Right forelimb (tissue), 1 donor: ENCODE measurements at regions not wholly inside any gene's neighbourhood (a gene's known extent, or its start where the extent isn't known, plus 50 kb on each side); places are given as distances from the start of the nearest gene placed in this dataset.

Experiments
- DNase-seq: peaks from one replicate; pipeline ENCODE4 v3.0.0-alpha.2; 2018

DNA sequence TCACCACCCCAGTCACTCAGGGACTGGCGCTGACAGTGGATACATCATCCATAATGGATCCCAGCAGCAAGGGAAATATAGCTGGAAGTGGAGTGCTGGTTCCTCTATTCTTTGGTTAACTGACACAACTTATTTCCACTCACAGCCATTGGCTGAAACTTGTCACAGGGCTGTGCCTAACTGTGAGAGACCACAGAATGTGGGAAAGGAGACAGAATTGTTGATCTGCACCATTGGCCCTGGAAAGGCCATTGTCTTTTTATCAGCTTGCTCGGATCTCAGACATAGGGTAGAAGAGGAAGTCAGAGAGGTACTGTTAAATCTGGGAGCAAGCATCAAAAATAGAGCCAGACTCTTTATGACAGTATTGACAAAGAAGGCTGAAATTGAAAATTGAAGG, 451.3 kb downstream of the AJAP1 start:
- DNase-seq = no peak

DNA sequence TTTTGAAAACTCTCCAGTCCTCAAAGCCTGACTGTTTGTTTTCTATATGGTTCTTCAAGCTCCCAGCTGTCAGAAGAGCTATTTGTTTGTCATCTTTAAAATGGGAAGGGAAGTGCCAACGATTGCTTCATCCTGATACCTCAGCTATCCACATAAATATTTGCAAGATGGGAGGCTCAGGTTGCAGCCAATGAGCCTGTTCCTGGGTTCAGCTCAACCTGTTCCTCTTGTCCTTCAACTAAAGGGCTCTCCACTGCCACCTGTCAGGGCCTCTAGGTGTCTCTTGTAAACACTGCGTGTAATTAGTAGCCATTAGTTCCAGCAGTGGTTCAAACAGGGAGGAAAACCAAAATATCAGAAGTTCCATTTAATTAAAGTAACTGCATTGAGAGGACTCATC, 445.1 kb downstream of the AJAP1 start:
- no peak for DNase-seq

DNA sequence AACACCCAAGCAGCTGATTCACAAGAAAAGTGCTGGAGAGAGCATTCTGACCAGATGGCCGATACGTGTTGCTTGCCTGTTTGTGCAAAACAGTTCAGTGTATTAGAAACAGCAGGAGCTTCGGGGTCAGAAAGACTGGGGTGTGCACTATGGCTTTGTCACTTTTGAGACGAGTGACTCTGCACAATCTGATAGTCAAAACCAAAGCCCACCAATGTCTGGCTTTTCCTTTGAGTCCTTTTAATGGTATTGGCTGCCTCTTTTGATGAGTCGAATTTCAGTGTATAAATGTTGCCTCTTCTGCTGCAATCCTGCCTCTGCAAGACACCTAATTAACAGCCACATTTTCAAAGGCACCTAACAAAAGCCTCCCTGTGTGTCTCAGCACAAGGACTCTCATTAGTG, 444.6 kb downstream of the AJAP1 start:
- DNase-seq = no peak

DNA sequence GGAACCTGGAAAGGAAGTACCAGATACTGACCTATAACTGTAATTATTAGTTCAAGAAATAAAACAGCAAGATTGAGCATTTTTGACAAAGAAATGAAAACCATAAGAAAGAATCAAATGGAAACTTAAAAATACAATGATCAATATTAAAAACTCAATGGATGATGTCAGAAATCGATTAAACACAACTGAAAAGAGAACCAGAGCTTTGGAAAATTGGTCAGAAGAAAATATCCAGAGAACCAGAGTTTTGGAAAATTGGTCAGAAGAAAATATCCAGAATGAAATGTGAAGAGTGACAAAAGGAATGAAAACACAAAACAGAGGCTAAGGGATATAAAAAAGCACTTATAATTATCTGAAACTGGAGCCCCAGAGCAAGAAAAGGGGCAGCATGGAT, 438.6 kb downstream of the AJAP1 start:
- no peak for DNase-seq

DNA sequence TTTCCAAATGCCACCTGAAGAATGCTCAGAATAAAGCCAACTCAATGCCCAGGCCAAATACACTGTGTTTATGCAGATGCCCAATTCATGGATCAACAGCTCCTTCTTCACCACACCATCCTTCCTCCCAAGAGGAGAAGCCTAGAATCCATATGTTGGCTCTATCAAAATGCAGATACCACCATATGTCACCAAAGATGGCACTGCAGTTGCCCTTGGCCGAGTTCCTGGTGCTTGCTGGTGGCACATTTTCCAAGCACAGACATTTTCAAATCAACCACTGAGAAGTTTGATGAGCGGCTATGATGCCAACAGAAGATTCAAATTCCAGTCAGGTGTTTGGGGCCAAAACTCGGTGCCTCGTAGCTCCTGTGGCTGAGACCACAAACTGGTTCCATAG, 430.3 kb downstream of the AJAP1 start:
- DNase-seq = no peak

DNA sequence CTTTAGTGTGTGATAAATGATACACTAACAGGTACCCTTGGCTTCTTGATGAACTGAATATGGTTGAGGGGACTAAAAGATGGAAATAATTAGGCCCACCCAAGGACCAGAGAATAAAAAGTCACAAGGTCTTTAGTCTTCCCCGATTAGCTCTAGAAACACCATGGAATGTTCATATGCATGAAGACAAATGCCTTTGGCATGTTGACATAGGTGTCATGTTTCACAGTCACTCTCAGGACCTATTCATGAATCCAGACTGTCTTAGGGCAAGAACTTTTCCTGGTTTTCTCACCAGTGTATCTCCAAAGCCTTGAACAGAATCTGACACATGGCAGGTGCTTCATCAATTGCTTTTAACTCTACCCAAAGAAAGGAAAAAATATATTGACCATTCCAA, 412.8 kb downstream of the AJAP1 start:
- DNase-seq = no peak

DNA sequence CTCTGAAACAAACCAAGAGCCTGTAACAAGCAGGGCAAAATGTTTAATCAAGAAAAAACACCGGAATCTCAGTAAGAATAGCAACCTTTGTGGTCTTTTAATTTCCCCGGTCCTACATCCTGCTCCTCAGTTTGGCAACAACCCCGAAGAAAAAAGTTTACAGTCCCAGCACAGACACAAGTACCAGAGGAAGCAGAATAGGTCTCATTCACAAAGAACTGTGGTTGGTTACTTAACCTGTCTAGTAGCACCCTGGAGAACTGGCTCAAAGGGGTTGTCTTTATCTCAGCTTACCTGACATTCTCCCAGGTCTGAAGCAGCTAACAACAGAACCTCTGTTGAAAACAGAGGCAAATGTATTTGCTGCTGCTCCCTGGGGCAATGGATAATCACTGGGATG, 399.3 kb downstream of the AJAP1 start:
- DNase-seq = no peak

DNA sequence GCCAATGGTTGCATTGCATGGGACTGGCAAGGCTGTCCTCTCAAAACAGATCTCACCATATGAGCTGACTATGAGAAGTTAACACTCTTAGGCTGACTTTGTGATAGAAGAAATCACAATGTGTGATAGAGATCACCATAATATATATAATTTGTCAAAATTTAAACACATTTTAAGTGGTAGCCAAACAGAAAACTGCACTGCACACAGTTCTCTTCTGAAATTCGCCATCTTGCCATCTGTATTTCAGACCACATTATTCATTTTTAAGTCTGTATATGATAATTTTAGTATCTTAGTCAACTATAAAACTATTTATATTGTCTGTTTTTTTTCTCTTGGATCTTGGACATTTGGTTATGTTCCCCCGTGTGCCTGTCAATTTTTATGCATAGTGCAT, 374.7 kb downstream of the AJAP1 start:
- DNase-seq = no peak

DNA sequence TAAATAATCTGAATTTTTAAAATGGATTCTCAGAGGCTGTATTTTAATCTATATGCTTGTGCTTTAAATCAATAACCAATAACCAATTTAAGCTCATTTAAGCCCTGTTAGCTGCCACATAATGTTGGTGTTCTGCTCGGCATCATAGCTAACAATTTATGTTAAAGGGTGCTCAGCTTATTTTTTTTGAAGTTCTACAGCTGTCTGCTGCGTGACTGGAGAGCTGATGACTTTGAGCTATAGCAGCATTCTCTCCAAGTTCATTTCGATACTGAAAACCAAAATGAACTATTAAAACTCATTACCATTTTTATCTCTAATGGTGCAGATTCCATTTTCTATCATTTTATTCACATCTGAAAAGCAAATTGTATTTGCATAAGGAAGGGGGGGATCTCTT, 357.8 kb downstream of the AJAP1 start:
- no peak for DNase-seq

DNA sequence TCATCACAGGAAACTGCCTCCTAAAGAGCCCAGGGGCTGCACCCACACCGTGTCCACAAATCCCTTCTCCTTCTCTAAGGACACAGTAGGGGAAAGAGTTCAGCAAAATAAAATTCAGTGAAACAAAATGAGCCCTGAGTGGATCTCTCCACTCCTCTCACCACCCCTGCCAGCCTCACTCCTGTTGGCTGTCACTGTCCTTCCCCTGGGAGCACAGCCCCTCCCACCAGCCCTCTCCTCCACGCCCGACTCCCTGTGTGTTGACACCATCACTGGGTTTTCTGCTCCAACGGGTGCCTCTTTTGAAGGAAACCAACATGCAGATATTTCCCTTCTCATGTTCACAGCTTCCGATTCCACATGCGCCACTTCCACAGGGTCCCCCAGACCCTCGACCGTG, 356.2 kb downstream of the AJAP1 start:
- no peak for DNase-seq

DNA sequence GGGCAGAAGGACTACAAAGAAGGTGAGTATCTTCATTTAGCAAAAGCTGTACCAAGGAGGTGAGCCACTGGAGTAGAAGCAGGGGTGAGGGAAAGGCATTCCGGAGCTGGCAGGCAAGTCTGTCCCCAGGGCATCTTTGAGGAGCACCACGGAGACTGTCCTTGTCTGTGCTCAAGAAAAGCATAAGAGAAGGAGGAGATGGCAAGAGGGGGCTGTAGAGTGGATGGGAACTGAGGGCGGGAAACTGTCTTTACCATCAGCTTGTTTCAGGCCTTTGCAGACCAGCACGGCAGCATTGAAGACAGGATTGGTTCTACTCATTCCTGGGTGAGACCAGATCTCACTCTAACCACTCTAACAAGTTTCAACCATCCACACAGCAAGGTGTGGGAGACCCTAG, 355.8 kb downstream of the AJAP1 start:
- no peak for DNase-seq

DNA sequence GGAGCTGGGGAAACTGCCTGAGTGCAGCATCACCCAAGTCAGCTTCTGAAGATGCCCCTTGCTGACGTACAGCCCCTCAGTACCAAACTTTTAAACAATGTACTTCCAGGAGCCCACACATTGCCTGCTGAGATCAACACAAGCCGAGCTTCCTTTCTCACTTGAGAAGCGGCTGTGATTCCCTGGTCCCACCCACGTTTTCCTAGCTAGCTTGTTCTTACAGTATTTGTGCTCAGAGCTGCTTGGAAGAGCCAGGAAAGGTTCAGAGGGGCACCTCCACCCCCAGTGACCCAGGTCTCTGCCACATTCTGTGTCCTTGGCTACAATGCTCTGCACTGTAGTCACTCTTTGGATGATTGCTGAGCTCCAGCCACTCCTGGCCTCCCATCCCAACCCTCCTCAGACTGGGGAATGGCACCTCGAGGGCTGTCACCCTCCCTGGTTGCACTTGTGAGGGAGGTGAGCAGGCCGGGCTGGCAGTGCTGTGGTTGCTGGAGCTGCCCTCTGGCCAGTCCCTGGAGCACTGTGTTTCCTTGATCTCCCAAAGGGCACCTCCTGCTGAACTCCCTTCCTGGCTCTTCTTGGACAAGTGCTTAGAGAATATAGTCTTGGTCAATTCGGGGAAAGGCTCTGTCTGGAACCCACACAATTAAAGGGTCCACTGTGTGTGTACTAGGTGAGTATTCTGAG, 355.1 kb downstream of the AJAP1 start:
- DNase-seq = no peak

DNA sequence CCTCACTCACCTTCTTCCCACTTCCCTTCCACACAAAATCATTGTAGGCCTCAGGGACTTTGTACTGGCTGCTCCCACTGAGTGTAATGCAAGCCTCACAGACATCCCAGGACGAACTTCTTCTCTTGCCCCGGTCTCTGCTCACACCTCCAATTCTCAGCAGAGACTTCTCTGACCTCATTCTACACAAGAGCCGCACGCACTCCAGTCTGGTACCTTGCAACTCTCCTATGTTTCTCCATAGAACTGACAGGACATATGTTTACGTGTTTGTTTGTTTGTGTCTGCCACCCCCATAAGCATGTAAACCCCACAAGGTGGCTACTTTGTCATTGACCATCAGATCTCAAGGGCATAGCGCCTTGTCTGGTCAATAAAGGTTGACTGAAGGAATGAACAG, 350.8 kb downstream of the AJAP1 start:
- no peak for DNase-seq

DNA sequence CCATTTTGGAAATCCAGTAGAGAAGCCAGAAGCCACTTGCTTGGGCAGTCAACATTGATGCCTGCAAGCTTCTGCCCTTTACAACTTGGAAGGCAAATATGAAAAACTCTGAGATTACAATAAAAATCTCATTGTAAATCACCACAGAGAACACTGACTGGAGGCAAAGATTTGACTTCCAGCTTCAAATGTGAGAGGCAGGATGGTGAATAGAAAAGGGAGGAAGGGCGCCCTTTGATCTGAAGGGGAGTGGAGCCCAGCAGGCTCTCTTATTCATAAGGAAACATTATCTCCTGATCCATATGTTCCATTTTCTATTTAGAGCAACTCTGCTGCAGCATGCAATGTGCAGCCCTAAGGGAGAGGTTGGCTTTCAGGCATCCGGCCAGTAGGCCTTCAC, 348.3 kb downstream of the AJAP1 start:
- DNase-seq = no peak

DNA sequence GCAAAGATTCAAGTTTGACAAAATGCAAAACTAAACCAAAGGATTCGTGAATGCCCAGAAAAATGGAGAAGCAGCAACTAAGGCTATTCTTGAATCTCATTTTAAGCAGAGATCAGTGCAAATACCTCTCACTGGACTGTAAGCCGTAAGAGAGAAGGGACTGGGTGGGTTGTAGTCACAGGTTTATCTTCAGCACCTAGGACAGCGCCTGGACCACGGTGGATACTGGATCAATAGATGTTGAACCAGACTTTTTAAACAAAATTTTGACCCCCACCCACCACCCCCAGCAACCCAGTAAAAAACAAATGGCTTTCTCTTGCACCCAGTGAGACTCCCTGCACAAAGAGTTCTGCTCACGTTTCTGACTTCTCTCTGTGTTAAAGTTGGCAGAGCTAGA, 347.1 kb downstream of the AJAP1 start:
- no peak for DNase-seq

DNA sequence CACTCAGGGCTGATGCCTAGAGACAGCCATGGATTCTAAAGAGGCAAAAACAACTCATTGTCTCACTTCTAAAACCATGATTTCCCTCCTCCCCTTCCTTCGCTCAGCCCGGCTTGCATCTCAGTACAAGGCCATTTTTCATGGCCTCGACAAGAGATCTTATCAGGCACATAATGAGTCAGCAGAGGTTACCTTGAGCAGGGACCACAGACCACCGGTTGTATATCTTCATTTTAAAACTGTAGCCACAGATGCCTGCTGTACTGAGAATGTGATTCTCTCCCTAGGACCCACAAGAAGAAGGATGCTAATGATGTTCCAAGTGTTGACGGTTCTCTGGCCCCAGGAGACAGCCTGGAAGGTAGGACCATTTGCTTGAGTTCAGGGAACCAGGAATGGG, 331.9 kb downstream of the AJAP1 start:
- DNase-seq = no peak

DNA sequence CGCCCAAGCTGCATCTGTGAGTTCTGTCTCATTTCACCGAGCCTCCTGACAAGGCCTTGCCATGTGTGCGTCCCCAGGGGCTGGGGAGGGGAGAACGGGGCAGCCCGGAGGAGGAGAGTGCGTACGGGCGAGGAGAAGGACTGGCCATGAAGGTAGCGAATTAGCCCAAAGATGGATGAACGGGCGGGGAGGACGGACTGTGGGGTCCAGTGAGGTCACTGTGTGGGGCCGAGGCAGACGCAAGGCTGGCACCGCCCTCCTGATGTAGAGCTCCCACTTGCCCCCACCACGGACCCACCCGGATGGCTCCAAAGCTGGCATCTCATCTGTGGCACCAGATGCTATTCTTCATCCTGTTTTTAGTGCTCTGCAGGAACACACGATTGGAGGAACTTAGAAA, 330.4 kb downstream of the AJAP1 start:
- DNase-seq = no peak

DNA sequence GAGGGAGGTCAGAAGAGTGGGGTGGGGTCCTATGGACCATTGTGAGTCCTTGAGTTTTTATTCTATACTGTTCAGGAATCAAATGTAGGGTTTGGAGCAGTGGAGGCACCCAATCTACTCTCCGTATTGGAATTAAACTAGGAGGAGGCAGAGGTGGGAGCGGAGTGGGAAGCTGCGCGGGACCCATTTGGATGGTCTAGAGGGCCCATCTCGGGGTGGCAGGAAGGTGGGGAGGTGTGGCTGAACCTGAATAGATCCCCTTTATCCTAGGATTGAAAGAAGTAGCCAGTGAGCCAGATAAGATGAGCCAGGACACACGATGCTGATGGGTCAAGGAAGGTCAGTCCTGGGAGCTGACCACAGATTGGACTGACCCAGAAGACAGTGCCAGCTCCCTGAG, 325.8 kb downstream of the AJAP1 start:
- no peak for DNase-seq

DNA sequence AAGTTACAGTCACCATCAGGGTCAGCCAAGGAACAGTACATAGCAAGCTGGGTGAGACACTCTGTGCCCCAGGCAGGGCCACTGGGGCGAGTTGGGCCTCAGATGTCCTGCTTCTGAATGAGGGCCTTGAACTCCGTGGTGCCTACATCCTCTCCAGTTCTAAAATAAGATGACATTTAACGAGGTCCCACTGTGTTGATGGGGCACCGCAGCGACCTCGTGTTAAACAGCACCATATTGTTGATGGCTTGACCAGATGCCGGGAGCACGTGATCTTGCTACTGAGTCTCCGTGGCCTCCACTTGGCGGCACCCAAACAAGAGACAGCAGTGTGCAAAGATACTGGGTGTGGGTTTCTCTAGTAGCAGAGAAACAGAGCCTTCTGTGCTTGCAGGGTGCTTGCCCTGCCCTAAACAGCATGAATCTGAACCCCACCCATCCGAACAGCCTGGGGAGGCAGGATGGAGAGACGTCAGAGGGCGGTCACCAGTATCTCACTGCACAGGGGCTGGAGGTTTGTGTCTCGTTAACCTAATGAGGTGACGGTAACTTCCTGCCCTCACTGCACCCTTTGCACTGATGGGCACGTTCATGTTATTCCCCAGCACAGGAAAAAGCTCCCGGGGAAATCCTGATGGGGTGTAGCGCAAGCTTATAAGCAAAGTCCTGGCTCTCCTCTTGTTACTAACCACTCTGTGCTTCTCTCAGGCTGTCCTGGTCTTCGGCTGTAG, 324.4 kb downstream of the AJAP1 start:
- no peak for DNase-seq

DNA sequence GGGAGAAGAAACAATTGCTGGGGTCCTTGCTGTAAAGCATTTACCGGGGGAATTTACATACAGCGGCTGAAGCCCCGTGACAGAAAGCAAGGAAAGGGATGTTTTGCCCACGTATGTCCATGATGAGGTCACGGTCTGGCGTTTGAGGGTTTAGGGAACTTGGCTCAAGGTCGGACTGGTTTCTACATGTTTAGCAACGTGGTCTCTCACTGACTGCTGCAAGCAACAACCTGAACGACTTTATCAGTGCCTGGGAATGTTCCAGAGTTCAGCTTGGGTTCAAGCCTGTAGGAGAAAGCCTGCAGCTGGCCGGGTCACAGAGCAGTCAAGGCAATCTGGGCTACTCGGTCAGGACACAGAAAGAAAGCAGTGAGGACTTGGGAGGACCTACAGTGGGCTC, 323.3 kb downstream of the AJAP1 start:
- DNase-seq = no peak

DNA sequence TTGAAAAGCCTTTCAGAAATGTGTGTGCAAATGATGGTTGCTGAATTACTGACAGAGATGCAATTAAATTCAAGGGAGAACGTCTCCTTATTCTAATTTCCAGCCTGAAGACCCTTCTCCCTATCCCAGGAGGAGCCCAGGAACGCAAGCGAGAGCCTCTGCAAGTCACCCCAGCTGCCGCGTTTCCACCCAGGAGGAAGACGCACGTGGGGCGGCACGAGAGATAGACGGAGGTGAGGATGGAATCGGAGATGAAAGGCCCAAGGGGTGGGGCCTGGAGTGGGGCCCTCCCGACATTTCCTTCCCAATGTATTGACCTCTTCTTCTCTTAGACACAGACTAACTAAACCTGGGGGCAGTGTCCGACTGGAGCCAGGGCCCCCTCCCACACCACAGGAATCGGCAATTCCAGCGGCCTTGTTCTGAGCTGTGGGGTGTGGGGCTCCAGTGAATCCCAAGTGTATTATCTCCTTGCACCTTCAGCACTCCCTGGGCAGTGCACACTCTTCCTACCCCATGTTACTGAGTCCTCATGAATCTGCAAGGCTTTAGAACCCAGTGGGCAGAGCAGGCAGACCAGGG, 322.5 kb downstream of the AJAP1 start:
- DNase-seq = no peak

DNA sequence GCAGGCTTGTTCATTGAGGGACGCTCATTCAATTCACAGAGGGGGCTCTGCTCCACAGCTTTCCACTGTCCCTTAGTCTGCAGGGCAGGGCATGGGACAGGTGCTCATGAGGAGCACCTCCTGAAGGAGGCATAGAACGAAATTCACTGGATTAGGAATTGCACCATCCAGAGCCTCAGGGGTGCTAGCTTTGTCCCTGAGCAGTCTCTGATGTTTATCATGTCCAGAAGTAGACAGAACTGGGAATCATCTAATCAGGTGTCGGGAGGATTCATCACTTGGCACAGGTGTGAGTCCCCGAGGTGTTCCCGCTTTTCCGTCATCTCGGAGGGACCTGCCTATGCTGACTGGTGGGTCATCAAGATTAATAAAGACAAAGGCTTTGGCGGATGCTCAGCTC, 321.4 kb downstream of the AJAP1 start:
- no peak for DNase-seq

DNA sequence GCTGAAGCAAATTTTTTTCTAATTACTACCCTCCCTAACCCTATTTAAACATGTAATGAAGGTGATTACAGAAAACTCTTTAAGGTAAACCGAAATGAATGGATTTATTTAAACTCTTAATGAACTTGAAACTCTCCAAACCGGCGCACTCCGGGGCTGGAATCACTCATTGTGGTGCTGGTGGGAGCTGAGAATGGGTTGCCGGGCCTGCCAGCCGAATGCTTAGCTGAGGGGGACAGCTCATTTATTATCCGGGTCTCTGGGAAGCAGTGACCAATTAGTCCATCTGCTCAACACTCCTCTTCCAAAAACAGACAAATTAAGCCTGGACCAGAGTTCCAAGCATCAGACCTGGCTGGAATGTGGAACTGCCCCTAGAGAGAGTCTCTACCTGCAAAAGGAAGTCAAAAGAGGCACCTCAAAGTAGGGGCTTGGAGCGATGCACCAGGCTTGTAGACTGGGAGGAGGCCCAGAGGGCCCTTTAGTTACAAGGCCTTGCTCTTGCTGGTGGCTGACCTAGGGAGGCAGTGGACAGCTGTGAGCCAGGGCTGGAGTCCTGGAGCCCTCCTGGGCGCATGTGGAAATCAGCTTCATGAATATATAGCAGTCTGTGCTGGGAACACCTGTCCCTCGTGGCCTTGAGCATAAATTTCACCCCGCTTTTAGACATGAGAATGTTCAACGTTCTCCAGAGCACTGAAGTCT, 320.7 kb downstream of the AJAP1 start:
- DNase-seq = no peak

DNA sequence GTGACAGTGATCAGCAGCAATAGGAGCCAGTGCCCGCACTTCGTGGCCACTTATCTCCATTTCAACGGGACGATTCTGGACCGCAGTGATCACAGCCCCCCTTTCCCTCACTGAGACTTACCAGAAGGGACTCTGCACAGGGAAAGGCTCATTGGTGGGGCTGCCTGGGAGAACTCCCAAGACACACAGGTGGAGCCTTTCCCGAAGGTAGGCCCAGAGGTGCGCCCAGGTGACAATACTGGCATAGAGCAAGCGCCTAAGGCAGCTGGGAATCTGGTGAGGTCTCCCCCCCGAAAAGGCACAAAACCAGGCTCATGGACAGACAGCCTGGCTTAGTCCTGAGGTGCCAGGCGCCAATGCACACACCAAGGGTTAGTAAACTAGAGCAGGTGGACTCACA, 318.9 kb downstream of the AJAP1 start:
- no peak for DNase-seq
